GM23248 (cell line): ENCODE measurements at regions not wholly inside any gene's neighbourhood (a gene's known extent, or its start where the extent isn't known, plus 50 kb on each side); places are given as distances from the start of the nearest gene placed in this dataset.

Experiments used
- DNase-seq: peaks from one replicate; pipeline ENCODE4 v3.0.0-alpha.2; 2015
- H2AFZ ChIP-seq: fragments of 200-600 bp; sonication (generic); 2 replicates; pipeline ENCODE4 v1.6.1; 2016; ENCODE audit warnings: antibody characterized with exemption
- H3F3A ChIP-seq: fragments of 200-600 bp; sonication (generic); 2 replicates; pipeline ENCODE4 v1.6.1; 2016; ENCODE audit warnings: mild to moderate bottlenecking, antibody characterized with exemption, mixed run types; ENCODE audit not compliant: insufficient read depth
- H3K27ac ChIP-seq: fragments of 200-600 bp; sonication (generic); 2 replicates; pipeline ENCODE4 v1.5.1; 2016; ENCODE audit warnings: mild to moderate bottlenecking
- H3K27me3 ChIP-seq: fragments of 200-600 bp; sonication (generic); replicated peaks from 2 replicates; pipeline ENCODE4 v1.6.1; 2016; ENCODE audit warnings: mild to moderate bottlenecking; ENCODE audit not compliant: insufficient read depth
- H3K36me3 ChIP-seq: fragments of 200-600 bp; sonication (generic); 2 replicates; pipeline ENCODE4 v1.6.1; 2016; ENCODE audit warnings: low read depth, mild to moderate bottlenecking
- H3K4me1 ChIP-seq: fragments of 200-600 bp; sonication (generic); 2 replicates; pipeline ENCODE4 v1.6.1; 2016; ENCODE audit warnings: mild to moderate bottlenecking; ENCODE audit not compliant: insufficient read depth
- H3K4me2 ChIP-seq: fragments of 200-600 bp; sonication (generic); one replicate; pipeline ENCODE4 v1.6.1; 2016; ENCODE audit warnings: mild to moderate bottlenecking; ENCODE audit not compliant: unreplicated experiment
- H3K4me3 ChIP-seq: fragments of 200-600 bp; sonication (generic); 2 replicates; pipeline ENCODE4 v1.5.1; 2016; ENCODE audit warnings: mild to moderate bottlenecking
- H3K79me2 ChIP-seq: fragments of 200-600 bp; sonication (generic); 2 replicates; pipeline ENCODE4 v1.6.1; 2016; ENCODE audit warnings: mild to moderate bottlenecking; ENCODE audit not compliant: insufficient read depth
- H3K9ac ChIP-seq: fragments of 200-600 bp; sonication (generic); 2 replicates; pipeline ENCODE4 v1.6.1; 2016; ENCODE audit warnings: mild to moderate bottlenecking
- H3K9me2 ChIP-seq: fragments of 200-600 bp; sonication (generic); 2 replicates; pipeline ENCODE4 v1.6.1; 2016; ENCODE audit warnings: mixed run types, mild to moderate bottlenecking, moderate library complexity; ENCODE audit not compliant: insufficient read depth
- H3K9me3 ChIP-seq: fragments of 200-600 bp; sonication (generic); one replicate; pipeline ENCODE4 v1.6.1; 2017; ENCODE audit warnings: low read depth
- H4K20me1 ChIP-seq: fragments of 200-600 bp; sonication (generic); 2 replicates; pipeline ENCODE4 v1.6.0; 2016; ENCODE audit not compliant: insufficient read depth
- EZH2 ChIP-seq: fragments of 200-600 bp; sonication (generic); IDR thresholded peaks from 2 replicates; pipeline ENCODE4 v1.6.1; 2018; ENCODE audit warnings: antibody characterized with exemption, mild to moderate bottlenecking; ENCODE audit not compliant: insufficient read depth, poor library complexity, severe bottlenecking
- EZH2phosphoT487 ChIP-seq: fragments of 200-600 bp; sonication (generic); IDR thresholded peaks from 2 replicates; pipeline ENCODE4 v1.6.1; 2018; ENCODE audit warnings: antibody characterized with exemption, moderate library complexity, mild to moderate bottlenecking, low read depth; ENCODE audit not compliant: insufficient read depth
- WGBS, 2 experiments: methylation state at CpG; one replicate each; pipeline ENCODE4 v1.1.6; 2015 to 2017; ENCODE audit warnings: low lambda C conversion rate in 2 of 2, low coverage in 1 of 2; ENCODE audit errors: missing lambda C conversion rate in 2 of 2; 5-methylcytosine and 5-hydroxymethylcytosine counted together
- in situ Hi-C: fragments of 300-500 bp; cut with MboI; formaldehyde crosslinking; loops from 2 replicates; pipeline ENCODE4 v1.15.0; 2020

DNA sequence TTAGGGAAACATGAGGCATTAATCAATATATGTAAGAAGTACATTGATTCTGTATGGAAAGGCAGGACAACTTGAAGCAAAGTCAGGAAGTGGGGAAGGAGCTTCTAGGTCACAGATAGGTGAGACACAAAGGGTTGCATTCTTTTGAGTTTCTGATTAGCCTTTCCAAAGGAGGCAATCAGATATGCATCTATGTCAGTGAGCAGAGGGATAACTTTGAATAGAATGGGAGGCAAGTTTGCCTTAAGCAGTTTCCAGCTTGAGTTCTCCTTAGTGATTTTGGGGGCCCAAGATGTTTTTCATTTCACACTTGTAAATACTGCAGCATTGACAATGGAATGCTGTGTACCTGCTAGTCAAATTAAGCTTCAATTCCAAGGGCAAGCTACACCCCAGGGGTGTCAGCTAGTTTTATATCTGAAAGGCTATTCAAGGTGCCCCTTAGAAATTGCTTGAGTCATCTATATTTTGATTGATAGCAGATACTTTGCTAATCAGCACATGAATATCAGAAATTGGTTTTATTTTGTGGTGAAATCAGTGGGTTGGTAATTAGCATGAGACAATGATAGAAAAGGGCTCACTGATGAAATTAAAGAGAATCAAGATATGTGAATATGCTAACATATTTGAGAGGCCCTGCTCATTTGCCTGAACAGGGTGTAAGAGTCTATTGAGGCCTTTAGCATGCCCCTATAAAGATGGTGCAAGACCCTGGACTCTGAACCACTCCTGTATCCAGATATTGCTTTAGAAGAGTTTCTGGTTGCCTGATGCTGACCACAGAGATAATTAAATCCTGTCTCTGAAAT, 131.5 kb downstream of the TMEM17 start:
- H3K27me3 ChIP-seq = no peaks in the 10 kb centered on the region
- TF ChIP-seq EZH2phosphoT487 (no peak), EZH2 (no peak)
- H3K79me2 ChIP-seq = no peaks in the 10 kb centered on the region
- no peaks in the 10 kb centered on the region for H3F3A ChIP-seq
- in situ Hi-C loops = no loop called here
- H3K27ac ChIP-seq = no peak overlapping the region
- H3K36me3 ChIP-seq = no peaks in the 10 kb centered on the region
- no peak overlapping the region for H2AFZ ChIP-seq
- H3K4me3 ChIP-seq = no peak overlapping the region
- H3K4me2 ChIP-seq = no peak overlapping the region
- DNase-seq = no peak
- no peaks in the 10 kb centered on the region for H3K4me1 ChIP-seq
- H3K9me3 ChIP-seq = no peaks in the 10 kb centered on the region
- H4K20me1 ChIP-seq = no peaks in the 10 kb centered on the region
- no peak overlapping the region for H3K9ac ChIP-seq
- H3K9me2 ChIP-seq = no peaks in the 10 kb centered on the region

DNA sequence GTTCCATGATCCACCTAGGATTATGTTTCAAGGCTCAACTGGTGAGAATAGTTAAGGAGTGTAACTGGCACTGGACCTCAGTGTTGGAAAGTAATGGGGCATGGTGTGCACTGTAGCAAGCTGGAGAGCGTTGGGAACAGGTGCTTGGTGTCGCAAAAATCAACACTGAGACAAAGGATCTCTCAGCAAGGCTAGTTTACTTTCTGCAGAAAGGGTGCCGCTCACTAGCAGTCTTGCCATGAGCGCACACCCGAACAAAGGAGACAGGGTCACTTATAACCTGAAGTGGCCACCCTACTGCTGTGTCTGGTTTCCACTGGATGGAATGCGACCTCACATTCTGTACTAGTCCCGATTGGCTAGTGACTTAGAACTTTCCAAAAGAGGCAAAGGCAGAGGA, 133.2 kb downstream of the TMEM17 start:
- Histone ChIP-seq H3K9me2 (no peaks in the 10 kb centered on the region), H3K79me2 (no peaks in the 10 kb centered on the region), H3K4me3 (no peak overlapping the region), H3F3A (no peaks in the 10 kb centered on the region), H3K9me3 (no peaks in the 10 kb centered on the region), H3K27ac (no peak overlapping the region), H4K20me1 (no peaks in the 10 kb centered on the region), H3K27me3 (no peaks in the 10 kb centered on the region), H2AFZ (no peak overlapping the region), H3K4me2 (no peak overlapping the region), H3K36me3 (no peaks in the 10 kb centered on the region), H3K4me1 (no peaks in the 10 kb centered on the region), H3K9ac (no peak overlapping the region)
- in situ Hi-C loops = no loop called here
- no peak for DNase-seq
- TF ChIP-seq EZH2phosphoT487 (no peak), EZH2 (no peak)
- 72 to 77% methylated on average over 7 of the region's 7 CpGs for WGBS, 2 experiments

DNA sequence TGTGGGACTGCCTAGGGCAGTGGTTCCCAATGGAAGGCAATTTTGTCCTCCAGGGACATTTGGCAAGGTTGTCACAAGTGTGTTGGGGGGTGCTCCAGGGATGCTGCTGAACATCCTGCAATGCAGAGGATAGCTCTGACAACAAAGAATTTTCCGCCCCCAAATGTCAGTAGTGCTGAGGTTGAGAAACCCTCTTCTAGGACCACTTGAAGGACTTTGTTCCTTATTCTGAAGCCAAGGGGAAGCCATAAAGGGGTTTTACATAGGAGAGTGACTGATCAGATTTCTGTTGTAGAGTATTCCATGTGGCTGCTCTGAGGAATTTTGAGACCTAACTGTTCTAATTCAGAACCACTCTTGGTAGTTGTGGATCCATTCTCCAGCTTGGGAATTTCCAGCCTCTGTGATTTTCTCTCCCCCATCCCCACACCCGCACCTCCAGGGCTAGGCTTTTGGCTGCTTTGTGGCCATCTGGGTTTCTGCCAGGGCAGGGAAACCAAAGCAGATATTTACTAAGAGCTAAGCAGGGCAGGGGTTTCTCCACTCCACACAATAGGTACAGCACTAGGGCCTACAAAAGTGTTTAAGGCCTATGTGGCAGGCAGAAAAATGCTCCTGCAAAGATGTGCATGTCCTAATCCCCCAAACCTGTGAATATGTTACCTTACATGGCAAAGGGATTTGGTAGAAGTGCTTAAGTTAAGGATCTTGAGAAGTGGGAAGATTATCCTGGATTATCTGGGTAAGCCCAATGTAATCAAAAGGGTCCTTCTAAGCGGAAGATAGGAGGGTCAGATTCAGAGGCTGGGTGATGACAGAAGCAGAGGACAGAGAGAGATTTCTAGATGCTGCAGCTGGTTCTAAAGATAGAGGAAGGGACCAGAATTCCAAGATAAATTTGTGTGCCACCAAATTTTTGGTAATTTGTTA, 135.4 kb downstream of the TMEM17 start:
- WGBS, 2 experiments = 76 to 77% methylated on average over 3 of the region's 3 CpGs
- Histone ChIP-seq H3K27me3 (no peaks in the 10 kb centered on the region), H3K4me3 (no peak overlapping the region), H3F3A (no peaks in the 10 kb centered on the region), H3K9me2 (no peaks in the 10 kb centered on the region), H3K4me1 (no peaks in the 10 kb centered on the region), H3K9me3 (no peaks in the 10 kb centered on the region), H3K4me2 (no peak overlapping the region), H3K9ac (no peak overlapping the region), H3K27ac (no peak overlapping the region), H3K79me2 (no peaks in the 10 kb centered on the region), H4K20me1 (no peaks in the 10 kb centered on the region), H3K36me3 (no peaks in the 10 kb centered on the region), H2AFZ (no peak overlapping the region)
- TF ChIP-seq EZH2phosphoT487 = no peak
- no peak for TF ChIP-seq EZH2
- no peak for DNase-seq
- in situ Hi-C loops = no loop called here

DNA sequence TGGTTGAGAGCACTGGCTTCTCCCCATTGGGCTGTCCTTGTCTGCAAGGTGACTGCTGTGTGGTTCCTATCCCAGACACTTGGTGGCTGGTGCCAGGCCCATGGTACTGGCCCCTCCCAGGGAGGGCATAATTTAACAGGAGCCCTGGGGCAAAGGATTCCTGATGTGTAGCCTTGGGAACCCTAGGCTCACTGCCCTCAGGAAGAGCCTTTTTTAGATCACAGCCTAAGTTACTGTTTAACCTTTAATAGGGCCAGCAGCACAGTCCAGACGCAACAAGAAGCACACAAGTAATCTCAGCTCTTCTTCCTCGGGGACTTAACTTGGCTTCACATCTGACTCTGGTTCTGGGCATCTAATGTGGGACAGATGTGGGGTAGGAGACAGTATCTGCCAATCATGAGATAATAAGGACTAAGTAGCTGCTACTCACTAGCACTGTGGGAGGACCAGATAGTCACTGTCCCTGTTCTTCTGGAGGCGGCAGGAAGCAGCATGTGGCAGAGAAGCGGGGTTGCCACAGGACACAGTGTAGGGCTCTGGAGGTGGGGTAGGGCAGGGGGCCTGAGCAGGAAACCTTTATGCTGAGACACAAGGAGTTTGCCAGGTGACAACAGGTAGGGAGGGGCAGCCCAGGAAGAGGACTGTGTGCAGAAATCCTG, 136.3 kb downstream of the TMEM17 start:
- Histone ChIP-seq H3F3A (no peaks in the 10 kb centered on the region), H3K4me3 (no peak overlapping the region), H3K4me1 (no peaks in the 10 kb centered on the region), H2AFZ (no peak overlapping the region), H3K36me3 (no peaks in the 10 kb centered on the region), H3K27ac (no peak overlapping the region), H3K27me3 (no peaks in the 10 kb centered on the region), H3K79me2 (no peaks in the 10 kb centered on the region), H3K9me2 (no peaks in the 10 kb centered on the region), H4K20me1 (no peaks in the 10 kb centered on the region), H3K4me2 (no peak overlapping the region), H3K9me3 (no peaks in the 10 kb centered on the region), H3K9ac (no peak overlapping the region)
- 37 to 42% methylated on average over 4 of the region's 4 CpGs for WGBS, 2 experiments
- no peak for DNase-seq
- in situ Hi-C loops = no loop called here
- TF ChIP-seq EZH2phosphoT487 (no peak), EZH2 (no peak)
